Suprapubic skin (tissue), 4 donors: ENCODE measurements at regions not wholly inside any gene's neighbourhood (a gene's known extent, or its start where the extent isn't known, plus 50 kb on each side); places are given as distances from the start of the nearest gene placed in this dataset.

Experiments
- DNase-seq, 2 donors: peaks; one replicate each; pipeline ENCODE4 v3.0.0-alpha.2; 2019; ENCODE audit warnings: low spot score in 2 of 2
- H3K27ac ChIP-seq: fragments of 200-600 bp; sonication (generic); one replicate; pipeline ENCODE4 v1.5.1; 2019
- H3K27me3 ChIP-seq: fragments of 200-600 bp; sonication (generic); one replicate; pipeline ENCODE4 v1.5.1; 2019
- H3K36me3 ChIP-seq: fragments of 200-600 bp; sonication (generic); one replicate; pipeline ENCODE4 v1.5.1; 2019
- H3K4me1 ChIP-seq: fragments of 200-600 bp; sonication (generic); one replicate; pipeline ENCODE4 v1.5.1; 2019
- H3K4me3 ChIP-seq: fragments of 200-600 bp; sonication (generic); one replicate; pipeline ENCODE4 v1.5.1; 2019; ENCODE audit warnings: mild to moderate bottlenecking
- H3K9me3 ChIP-seq: fragments of 200-600 bp; sonication (generic); one replicate; pipeline ENCODE4 v1.5.1; 2019
- EP300 ChIP-seq: sonication (generic); formaldehyde crosslinking; IDR thresholded peaks from one replicate; pipeline ENCODE4 v1.6.1; 2017; ENCODE audit warnings: antibody characterized with exemption
- POLR2A ChIP-seq, 2 donors: fragments of 450-650 bp; IDR thresholded peaks; one replicate each; pipeline ENCODE4 v1.6.1; 2017; ENCODE audit warnings: antibody characterized with exemption in 2 of 2, mild to moderate bottlenecking in 2 of 2, moderate library complexity in 2 of 2
- POLR2AphosphoS5 ChIP-seq, 3 donors: sonication (generic); formaldehyde crosslinking; IDR thresholded peaks; one replicate each; pipeline ENCODE4 v1.6.1; 2017; ENCODE audit warnings: antibody characterized with exemption in 3 of 3
- WGBS: methylation state at CpG from one replicate; pipeline ENCODE4 v1.1.5; 2018; 5-methylcytosine and 5-hydroxymethylcytosine counted together
- TF ChIP-seq, protein P1 (sequence below), 2 donors: fragments of 200-600 bp in 1 of 2; fragments of 450-650 bp in 1 of 2; sonication (generic) in 1 of 2; IDR thresholded peaks; one replicate each; pipeline ENCODE4 v1.5.1; 2016 to 2019; ENCODE audit warnings: antibody characterized with exemption in 2 of 2, mild to moderate bottlenecking in 1 of 2, moderate library complexity in 1 of 2

DNA sequence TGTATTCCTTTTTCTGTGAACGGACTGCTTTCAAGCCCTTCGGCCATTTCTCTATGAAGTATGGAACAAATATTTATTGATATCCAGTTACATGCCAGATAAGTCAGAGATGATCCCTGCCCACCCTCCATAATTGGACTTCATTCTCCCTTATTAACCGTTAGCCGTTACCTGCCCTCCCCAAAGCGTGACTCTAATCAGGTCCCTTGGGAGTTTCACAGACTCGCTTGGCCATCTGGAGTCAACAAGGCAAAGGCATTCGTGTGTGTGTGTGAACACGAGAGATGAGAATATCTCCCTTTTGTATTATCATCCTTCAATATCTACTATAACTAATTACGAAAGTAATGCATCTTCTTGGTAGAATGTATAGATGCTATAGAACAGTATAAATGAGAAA, 314.5 kb downstream of the TLE3 start:
- 57% methylated on average over 9 of the region's 9 CpGs for WGBS
- H3K36me3 ChIP-seq: no peaks in the 10 kb centered on the region
- peaks cover 5% of the 10 kb centered on the region for H3K27me3 ChIP-seq
- TF ChIP-seq POLR2A (IDR thresholded peaks at IDR 0.05): no peak
- TF ChIP-seq, protein P1, sequence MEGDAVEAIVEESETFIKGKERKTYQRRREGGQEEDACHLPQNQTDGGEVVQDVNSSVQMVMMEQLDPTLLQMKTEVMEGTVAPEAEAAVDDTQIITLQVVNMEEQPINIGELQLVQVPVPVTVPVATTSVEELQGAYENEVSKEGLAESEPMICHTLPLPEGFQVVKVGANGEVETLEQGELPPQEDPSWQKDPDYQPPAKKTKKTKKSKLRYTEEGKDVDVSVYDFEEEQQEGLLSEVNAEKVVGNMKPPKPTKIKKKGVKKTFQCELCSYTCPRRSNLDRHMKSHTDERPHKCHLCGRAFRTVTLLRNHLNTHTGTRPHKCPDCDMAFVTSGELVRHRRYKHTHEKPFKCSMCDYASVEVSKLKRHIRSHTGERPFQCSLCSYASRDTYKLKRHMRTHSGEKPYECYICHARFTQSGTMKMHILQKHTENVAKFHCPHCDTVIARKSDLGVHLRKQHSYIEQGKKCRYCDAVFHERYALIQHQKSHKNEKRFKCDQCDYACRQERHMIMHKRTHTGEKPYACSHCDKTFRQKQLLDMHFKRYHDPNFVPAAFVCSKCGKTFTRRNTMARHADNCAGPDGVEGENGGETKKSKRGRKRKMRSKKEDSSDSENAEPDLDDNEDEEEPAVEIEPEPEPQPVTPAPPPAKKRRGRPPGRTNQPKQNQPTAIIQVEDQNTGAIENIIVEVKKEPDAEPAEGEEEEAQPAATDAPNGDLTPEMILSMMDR (IDR thresholded peaks at IDR 0.05): no peak
- no peak for TF ChIP-seq EP300
- TF ChIP-seq POLR2AphosphoS5 (IDR thresholded peaks at IDR 0.05): no peak
- H3K4me1 ChIP-seq: no peaks in the 10 kb centered on the region
- H3K27ac ChIP-seq: no peak overlapping the region
- DNase-seq: no peak
- H3K9me3 ChIP-seq: no peaks in the 10 kb centered on the region
- H3K4me3 ChIP-seq: no peak overlapping the region

DNA sequence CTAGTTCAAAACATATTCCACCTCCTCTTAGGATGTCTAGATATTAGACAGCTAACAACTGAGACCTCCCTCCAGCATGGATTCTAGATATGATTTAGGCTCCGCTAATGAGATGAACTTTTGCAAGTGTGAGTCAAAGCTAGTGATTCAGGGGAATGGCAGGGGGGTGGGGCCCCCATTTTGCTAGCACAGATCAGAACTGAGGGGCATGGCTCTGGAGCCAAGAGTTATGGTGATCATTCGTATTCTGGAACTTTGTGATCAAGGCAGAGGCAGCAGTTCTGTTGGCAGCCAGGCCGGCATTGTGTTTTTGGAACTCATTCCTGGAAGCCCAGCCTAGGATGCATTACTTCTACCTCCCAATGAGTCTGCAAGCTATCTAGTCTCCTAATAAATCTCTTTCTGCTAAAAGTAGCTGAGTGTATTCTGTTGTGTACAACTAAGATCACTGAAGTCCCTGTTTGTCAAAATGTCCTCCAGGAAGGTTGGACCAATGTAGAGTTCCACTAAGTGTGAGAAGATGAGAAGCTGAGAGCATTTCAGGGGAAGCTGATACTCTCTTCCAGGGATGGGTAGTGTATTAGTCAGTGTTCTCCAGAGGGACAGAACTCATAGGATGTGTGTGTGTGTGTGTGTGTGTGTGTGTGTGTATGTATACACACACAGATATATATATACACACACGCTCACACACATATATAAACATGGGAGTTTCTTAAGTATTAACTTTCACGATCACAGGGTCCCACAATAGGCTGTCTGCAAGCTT, 312.7 kb downstream of the TLE3 start:
- 65% methylated on average over 5 of the region's 5 CpGs for WGBS
- H3K36me3 ChIP-seq: no peaks in the 10 kb centered on the region
- H3K9me3 ChIP-seq: no peaks in the 10 kb centered on the region
- peaks cover 2% of the 10 kb centered on the region for H3K27me3 ChIP-seq
- no peaks in the 10 kb centered on the region for H3K4me1 ChIP-seq
- no peak overlapping the region for H3K4me3 ChIP-seq
- H3K27ac ChIP-seq: no peak overlapping the region
- TF ChIP-seq, protein P1 (IDR thresholded peaks at IDR 0.05): no peak
- TF ChIP-seq POLR2A (IDR thresholded peaks at IDR 0.05): no peak
- DNase-seq: no peak

DNA sequence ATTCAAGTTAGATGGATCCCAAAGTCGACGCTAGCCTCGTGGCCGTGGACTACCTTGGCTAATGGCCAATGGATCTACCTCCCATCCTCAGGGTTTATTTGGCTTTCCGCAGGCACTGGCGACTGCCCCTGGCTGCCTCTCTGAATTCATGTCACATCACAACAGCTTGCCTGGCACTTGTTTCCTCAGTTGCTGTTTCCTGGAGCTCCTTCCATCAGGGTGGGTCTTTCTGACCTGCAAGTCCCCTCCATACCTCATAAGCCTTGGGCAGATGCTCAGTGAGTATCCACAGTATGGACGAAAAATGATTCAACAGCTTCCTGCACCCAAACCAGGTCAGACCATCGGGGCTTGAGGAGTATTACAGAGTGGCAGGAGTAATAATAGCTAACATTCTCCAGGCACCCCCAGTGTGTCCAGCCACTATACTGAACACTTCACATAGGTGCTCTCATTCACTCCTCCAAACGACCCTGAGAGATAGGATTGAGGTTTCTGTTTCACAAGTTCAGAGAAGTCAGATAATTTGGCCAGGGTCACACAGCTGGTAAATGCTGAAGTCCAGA, 311.5 kb downstream of the TLE3 start:
- no peaks in the 10 kb centered on the region for H3K9me3 ChIP-seq
- 85% methylated on average over 9 of the region's 9 CpGs for WGBS
- H3K4me1 ChIP-seq: no peaks in the 10 kb centered on the region
- no peak overlapping the region for H3K27ac ChIP-seq
- DNase-seq: no peak
- H3K4me3 ChIP-seq: no peak overlapping the region
- H3K27me3 ChIP-seq: peaks cover 2% of the 10 kb centered on the region
- H3K36me3 ChIP-seq: no peaks in the 10 kb centered on the region
- no peak for TF ChIP-seq EP300
- no peak for TF ChIP-seq POLR2A (IDR thresholded peaks at IDR 0.05)
- no peak for TF ChIP-seq POLR2AphosphoS5 (IDR thresholded peaks at IDR 0.05)
- TF ChIP-seq, protein P1 (IDR thresholded peaks at IDR 0.05): no peak

GRCh38 chr15:69787791-69788190, 309.9 kb downstream of the TLE3 start:
- H3K27me3 ChIP-seq: peaks cover 2% of the 10 kb centered on the region
- no peaks in the 10 kb centered on the region for H3K4me1 ChIP-seq
- DNase-seq: no peak
- TF ChIP-seq POLR2AphosphoS5 (IDR thresholded peaks at IDR 0.05): no peak
- TF ChIP-seq, protein P1 (IDR thresholded peaks at IDR 0.05): no peak
- TF ChIP-seq EP300: no peak
- TF ChIP-seq POLR2A (IDR thresholded peaks at IDR 0.05): no peak
- no peaks in the 10 kb centered on the region for H3K9me3 ChIP-seq
- no peak overlapping the region for H3K27ac ChIP-seq
- H3K4me3 ChIP-seq: no peak overlapping the region
- WGBS: 95% methylated on average over 3 of the region's 4 CpGs
- H3K36me3 ChIP-seq: no peaks in the 10 kb centered on the region

DNA sequence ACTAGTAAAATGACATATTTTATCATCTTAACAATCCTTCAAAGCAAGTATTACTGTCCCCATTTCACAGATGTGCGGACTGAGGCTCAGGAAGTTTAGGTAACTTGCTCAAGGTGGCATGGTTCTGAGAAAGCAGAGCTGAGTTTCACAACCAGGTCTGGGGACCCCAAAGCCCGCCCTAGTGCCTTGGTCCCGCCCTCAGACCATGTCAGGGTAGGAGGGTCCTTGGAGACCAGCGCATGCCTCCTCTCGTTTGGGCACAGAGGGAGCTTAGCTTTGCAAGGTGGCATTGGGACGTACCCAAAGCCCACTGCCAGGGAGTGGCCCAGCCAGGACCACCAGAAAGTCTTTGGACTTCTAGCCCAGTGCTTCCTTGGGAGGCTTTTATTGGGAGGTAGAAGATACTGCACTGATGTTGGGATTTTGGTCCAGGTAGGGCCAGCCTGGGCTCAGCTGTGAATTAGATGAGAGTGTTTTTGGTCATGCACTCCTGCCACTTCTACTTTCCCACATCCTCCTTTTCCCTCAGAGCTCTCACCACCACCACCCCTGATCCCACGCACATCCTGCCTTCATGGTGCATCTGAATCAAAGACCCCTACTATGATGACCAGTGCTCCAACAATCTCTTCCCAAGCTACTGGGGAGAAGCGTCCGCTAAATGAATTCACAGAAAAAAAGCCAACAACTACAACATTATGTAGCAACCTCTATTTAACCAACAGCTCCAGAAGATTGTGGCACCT, 307.9 kb downstream of the TLE3 start:
- Histone ChIP-seq H3K4me1 (no peaks in the 10 kb centered on the region), H3K9me3 (no peaks in the 10 kb centered on the region), H3K36me3 (no peaks in the 10 kb centered on the region), H3K27me3 (peaks cover 2% of the 10 kb centered on the region), H3K27ac (no peak overlapping the region), H3K4me3 (no peak overlapping the region)
- WGBS: 81% methylated on average over 8 of the region's 9 CpGs
- DNase-seq: no peak
- TF ChIP-seq, protein P1 (IDR thresholded peaks at IDR 0.05): no peak
- TF ChIP-seq EP300 (no peak), POLR2AphosphoS5 (IDR thresholded peaks at IDR 0.05) (no peak), POLR2A (IDR thresholded peaks at IDR 0.05) (no peak)
